ENCODE measurements at regions not wholly inside any gene's neighbourhood (a gene's known extent, or its start where the extent isn't known, plus 50 kb on each side); places are given as distances from the start of the nearest gene placed in this dataset.

GRCh38 chr9:107999011-107999410 lies 509.4 kb upstream of the KLF4 start:
- WGBS, 3 donors = 35 to 40% (median 35%) methylated on average over 5 of the region's 5 CpGs

DNA sequence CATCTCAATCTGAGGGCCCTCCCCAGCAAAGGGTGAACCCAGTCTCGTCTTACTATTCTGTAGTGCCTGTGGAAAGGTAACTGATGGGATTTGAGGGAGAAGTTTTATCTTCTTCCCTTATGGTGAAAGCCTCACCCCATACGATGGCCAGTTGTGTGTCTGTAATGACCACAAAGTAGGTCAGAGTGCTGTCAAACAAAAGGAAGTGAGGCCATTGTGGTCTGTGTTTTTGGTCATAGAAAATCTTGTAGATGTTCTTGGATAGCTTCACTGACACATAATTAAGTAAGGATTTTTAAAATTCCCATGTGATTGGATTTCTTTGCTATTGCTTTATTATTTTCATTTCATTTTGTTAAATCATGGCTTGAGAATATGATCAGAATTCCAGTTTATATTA lies 505.1 kb upstream of the KLF4 start:
- no peaks in the 10 kb centered on the region for H3K36me3 ChIP-seq (ENCODE audit: insufficient read depth in 1 of 2, low read depth in 1 of 2)
- DNase-seq (no peak), ATAC-seq (no peak)
- TF ChIP-seq CTCF (IDR thresholded peaks at IDR 0.05) = no peak
- no peaks in the 10 kb centered on the region for H3K4me1 ChIP-seq
- no peaks in the 10 kb centered on the region for H3K27me3 ChIP-seq (ENCODE audit: insufficient read depth in 3 of 3, low read length in 2 of 3)
- H3K9me3 ChIP-seq = no peaks in the 10 kb centered on the region
- no peak overlapping the region for H3K4me3 ChIP-seq
- intact Hi-C loops (cut with DNase I) = no loop called here
- WGBS, 3 donors = 70 to 87% (median 83%) methylated on average over 2 of the region's 2 CpGs
- no peak overlapping the region for H3K27ac ChIP-seq

More at GRCh38 chr9:107999011-107999410, 509.4 kb upstream of the KLF4 start:
- H3K9me3 ChIP-seq = no peaks in the 10 kb centered on the region
- ATAC-seq (no peak), DNase-seq (no peak)
- no peaks in the 10 kb centered on the region for H3K36me3 ChIP-seq (ENCODE audit: insufficient read depth in 1 of 2, low read depth in 1 of 2)
- H3K4me3 ChIP-seq = no peak overlapping the region
- TF ChIP-seq CTCF (IDR thresholded peaks at IDR 0.05) = no peak
- no peaks in the 10 kb centered on the region for H3K27me3 ChIP-seq (ENCODE audit: insufficient read depth in 3 of 3, low read length in 2 of 3)
- intact Hi-C loops (cut with DNase I) = no loop called here
- no peaks in the 10 kb centered on the region for H3K4me1 ChIP-seq
- H3K27ac ChIP-seq = no peak overlapping the region

DNA sequence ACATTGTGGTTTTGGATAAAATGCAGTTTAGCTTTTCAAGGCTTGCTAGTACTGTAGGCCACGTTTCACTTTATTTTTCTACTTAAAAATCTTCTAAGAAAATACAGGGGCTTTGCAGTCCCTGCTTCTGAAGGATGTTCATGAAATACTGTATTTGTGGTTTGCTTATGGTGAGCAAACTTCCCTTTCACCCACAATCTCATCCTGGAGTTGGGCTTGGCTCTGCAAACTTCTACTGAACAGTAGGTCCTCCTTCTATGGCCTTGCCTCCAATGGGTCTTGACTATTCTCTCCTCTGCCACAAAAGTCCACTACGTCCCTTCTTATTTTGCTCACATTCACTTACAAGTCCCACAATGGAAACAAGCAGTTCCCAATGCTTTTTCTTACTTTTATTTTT lies 502.7 kb upstream of the KLF4 start:
- H3K4me1 ChIP-seq = no peaks in the 10 kb centered on the region
- DNase-seq = no peak

DNA sequence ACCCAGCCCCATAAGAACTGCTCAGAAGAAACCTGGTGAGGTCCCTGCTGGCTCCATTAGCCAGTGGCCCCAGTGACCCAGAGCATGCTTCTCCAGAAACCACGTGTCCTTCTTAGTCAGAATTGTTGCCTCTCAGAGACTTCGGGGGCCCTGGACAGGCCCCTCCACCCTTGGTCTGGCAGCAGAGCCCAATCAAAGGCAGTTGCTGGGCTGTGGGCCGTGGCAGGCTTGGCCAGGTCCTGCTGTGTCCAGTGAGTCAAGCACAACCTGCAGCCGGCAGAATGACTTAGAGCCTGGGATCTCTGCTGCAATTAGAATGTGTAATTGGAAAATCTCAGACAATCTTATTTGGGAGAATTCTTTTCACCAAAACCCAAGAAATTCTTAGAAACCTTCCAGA lies 502.0 kb upstream of the KLF4 start:
- H3K36me3 ChIP-seq (ENCODE audit: insufficient read depth in 1 of 2, low read depth in 1 of 2) = no peaks in the 10 kb centered on the region
- no peak overlapping the region for H3K4me3 ChIP-seq
- intact Hi-C loops (cut with DNase I) = no loop called here
- no peak overlapping the region for H3K27ac ChIP-seq
- H3K9me3 ChIP-seq = no peaks in the 10 kb centered on the region
- H3K4me1 ChIP-seq = no peaks in the 10 kb centered on the region
- no peaks in the 10 kb centered on the region for H3K27me3 ChIP-seq (ENCODE audit: insufficient read depth in 3 of 3, low read length in 2 of 3)
- no peak for DNase-seq
- no peak for ATAC-seq
- 74 to 86% (median 80%) methylated on average over 4 of the region's 4 CpGs for WGBS, 3 donors
- TF ChIP-seq CTCF (IDR thresholded peaks at IDR 0.05) = no peak

More for the DNA sequence above, 502.7 kb upstream of the KLF4 start:
- Histone ChIP-seq H3K4me3 (no peak overlapping the region), H3K27ac (no peak overlapping the region), H3K36me3 (ENCODE audit: insufficient read depth in 1 of 2, low read depth in 1 of 2) (no peaks in the 10 kb centered on the region), H3K9me3 (no peaks in the 10 kb centered on the region), H3K27me3 (ENCODE audit: insufficient read depth in 3 of 3, low read length in 2 of 3) (no peaks in the 10 kb centered on the region)
- no peak for TF ChIP-seq CTCF (IDR thresholded peaks at IDR 0.05)
- intact Hi-C loops (cut with DNase I) = no loop called here
- WGBS, 3 donors = 79 to 97% (median 81%) methylated on average over 2 of the region's 2 CpGs
- ATAC-seq = no peak

DNA sequence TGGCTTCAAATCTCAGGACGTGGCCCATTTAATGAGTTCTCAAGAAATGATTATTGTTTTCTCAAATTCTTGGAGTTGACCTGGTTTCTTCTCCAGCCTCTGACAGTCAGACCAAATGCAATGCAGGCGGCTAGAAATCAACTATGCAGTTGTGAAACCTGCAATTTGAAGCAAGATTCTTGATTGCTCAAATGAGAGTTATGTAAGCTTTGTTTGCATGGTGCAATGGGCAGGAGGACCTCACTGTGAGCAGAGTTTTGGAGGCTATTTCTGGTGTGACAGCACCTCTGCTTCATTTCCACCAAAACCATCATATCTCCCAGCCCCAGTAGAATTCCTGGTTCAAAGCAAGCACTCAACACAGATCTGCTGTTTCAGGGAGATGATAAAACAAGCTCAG lies 500.0 kb upstream of the KLF4 start:
- ATAC-seq (peak; percentile 35 to 77 (median 56)), DNase-seq (peak in 1 of 2 donors; percentile 32)
- Histone ChIP-seq H3K4me3 (no peak overlapping the region), H3K27me3 (ENCODE audit: insufficient read depth in 3 of 3, low read length in 2 of 3) (no peaks in the 10 kb centered on the region), H3K27ac (no peak overlapping the region), H3K9me3 (no peaks in the 10 kb centered on the region), H3K4me1 (no peaks in the 10 kb centered on the region), H3K36me3 (ENCODE audit: insufficient read depth in 1 of 2, low read depth in 1 of 2) (no peaks in the 10 kb centered on the region)
- 70 to 83% (median 81%) methylated on average over 2 of the region's 2 CpGs for WGBS, 3 donors
- intact Hi-C loops (cut with DNase I) = no loop called here
- TF ChIP-seq CTCF (IDR thresholded peaks at IDR 0.05) = no peak
